ENCODE measurements at regions not wholly inside any gene's neighbourhood (a gene's known extent, or its start where the extent isn't known, plus 50 kb on each side); places are given as distances from the start of the nearest gene placed in this dataset.

DNA sequence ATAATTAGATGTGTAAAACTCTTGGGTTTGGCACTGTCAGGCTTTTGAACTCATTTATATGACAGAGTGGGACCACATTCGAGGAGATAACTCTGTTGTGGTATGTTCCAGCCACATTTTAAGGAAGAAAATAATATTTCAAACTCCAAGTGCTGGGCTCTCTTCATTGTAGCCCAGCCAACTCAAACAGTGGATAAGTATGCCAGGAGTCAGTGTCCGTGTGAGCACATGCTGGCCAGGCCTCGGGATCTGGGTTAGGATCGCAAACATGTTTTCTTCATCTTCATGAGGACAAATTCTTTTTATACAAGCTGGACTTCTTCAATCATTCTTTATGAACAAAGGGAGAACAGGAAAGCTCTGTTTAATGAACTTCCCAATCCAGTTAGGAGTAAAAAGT lies 497.5 kb downstream of the MAFB start:
- no peaks in the 10 kb centered on the region for H3K4me1 ChIP-seq
- no peaks in the 10 kb centered on the region for H3K9me3 ChIP-seq
- peak in 1 of 4 donors; percentile 7 for DNase-seq
- intact Hi-C loops (cut with DNase I): no loop called here
- no peak for ATAC-seq
- H3K36me3 ChIP-seq (replicated peaks in 1 of 2; ENCODE audit: insufficient read depth in 1 of 2, low read depth in 2 of 2): no peaks in the 10 kb centered on the region
- H3K4me3 ChIP-seq: no peak overlapping the region
- WGBS, 2 donors: 63 to 64% methylated on average over 4 of the region's 4 CpGs
- no peak overlapping the region for H3K27ac ChIP-seq
- TF ChIP-seq, protein P1, sequence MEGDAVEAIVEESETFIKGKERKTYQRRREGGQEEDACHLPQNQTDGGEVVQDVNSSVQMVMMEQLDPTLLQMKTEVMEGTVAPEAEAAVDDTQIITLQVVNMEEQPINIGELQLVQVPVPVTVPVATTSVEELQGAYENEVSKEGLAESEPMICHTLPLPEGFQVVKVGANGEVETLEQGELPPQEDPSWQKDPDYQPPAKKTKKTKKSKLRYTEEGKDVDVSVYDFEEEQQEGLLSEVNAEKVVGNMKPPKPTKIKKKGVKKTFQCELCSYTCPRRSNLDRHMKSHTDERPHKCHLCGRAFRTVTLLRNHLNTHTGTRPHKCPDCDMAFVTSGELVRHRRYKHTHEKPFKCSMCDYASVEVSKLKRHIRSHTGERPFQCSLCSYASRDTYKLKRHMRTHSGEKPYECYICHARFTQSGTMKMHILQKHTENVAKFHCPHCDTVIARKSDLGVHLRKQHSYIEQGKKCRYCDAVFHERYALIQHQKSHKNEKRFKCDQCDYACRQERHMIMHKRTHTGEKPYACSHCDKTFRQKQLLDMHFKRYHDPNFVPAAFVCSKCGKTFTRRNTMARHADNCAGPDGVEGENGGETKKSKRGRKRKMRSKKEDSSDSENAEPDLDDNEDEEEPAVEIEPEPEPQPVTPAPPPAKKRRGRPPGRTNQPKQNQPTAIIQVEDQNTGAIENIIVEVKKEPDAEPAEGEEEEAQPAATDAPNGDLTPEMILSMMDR (IDR thresholded peaks at IDR 0.05): no peak
- no peak for TF ChIP-seq POLR2A (IDR thresholded peaks at IDR 0.05)
- H3K27me3 ChIP-seq: no peaks in the 10 kb centered on the region

DNA sequence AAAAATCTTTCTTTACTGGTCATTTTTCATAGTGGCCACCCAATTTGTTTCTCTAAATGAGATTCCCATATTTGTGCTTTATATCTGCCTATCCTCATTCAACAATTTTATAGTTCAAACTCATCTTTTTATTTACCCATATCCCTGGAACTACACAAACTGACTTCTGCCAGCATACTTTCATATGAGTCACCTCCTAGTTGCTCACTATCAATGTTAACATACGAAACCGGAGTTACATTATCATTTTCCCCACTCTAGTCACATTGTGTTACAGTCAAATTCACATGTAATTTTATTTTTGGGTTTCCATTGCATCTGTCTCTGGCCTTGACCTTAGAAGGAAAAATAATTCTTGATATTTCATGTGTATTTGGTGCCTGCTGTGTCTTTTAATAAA lies 499.4 kb downstream of the MAFB start:
- Histone ChIP-seq H3K27me3 (no peaks in the 10 kb centered on the region), H3K4me3 (no peak overlapping the region), H3K4me1 (no peaks in the 10 kb centered on the region), H3K27ac (no peak overlapping the region), H3K9me3 (no peaks in the 10 kb centered on the region), H3K36me3 (replicated peaks in 1 of 2; ENCODE audit: insufficient read depth in 1 of 2, low read depth in 2 of 2) (no peaks in the 10 kb centered on the region)
- TF ChIP-seq POLR2A (IDR thresholded peaks at IDR 0.05): no peak
- TF ChIP-seq, protein P1 (IDR thresholded peaks at IDR 0.05): no peak
- no peak for ATAC-seq
- intact Hi-C loops (cut with DNase I): no loop called here
- 57 to 73% methylated on average over 2 of the region's 2 CpGs for WGBS, 2 donors
- no peak for DNase-seq

DNA sequence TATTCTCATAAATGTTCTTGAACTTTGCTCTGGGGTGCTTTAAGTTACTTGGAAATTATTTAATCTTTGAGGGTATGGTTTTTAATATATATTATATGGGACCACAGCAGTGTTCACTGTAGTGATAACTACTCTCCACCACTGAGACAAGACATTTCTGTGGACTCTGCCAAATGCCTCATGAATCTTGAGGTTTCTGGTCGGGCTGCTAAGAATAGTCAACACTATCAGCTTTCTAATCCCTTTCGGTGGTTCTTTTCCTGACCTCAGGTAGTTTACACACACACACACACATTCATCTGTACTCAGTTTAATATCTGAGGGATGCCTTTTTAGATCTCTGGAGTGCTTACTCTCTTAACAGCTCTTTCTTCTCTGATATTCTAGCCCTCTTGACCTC lies 500.7 kb downstream of the MAFB start:
- no peak overlapping the region for H3K4me3 ChIP-seq
- intact Hi-C loops (cut with DNase I): no loop called here
- DNase-seq (no peak), ATAC-seq (no peak)
- TF ChIP-seq, protein P1 (IDR thresholded peaks at IDR 0.05): no peak
- no peak for TF ChIP-seq POLR2A (IDR thresholded peaks at IDR 0.05)
- H3K36me3 ChIP-seq (replicated peaks in 1 of 2; ENCODE audit: insufficient read depth in 1 of 2, low read depth in 2 of 2): no peaks in the 10 kb centered on the region
- H3K27ac ChIP-seq: no peak overlapping the region
- H3K9me3 ChIP-seq: no peaks in the 10 kb centered on the region
- WGBS, 2 donors: 49 to 55% methylated on average over 2 of the region's 2 CpGs
- no peaks in the 10 kb centered on the region for H3K4me1 ChIP-seq
- H3K27me3 ChIP-seq: no peaks in the 10 kb centered on the region

DNA sequence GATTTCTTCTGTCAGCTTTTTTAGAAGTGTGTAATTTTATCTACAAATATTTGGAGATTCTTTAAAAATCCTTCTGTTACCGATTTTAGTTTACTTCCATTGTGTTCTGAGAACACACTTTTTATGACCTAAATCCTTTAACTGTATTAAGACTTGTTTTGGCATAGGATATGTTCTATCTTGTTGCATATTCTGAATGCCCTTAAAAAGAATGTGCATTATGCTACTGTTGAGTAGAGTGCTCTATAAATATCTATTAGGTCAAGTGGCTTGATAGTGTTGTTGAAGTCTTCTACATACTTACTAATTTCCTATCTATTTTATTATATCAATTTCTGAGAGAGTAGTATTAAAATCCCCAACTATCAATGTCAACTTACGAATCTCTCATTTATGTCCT lies 502.2 kb downstream of the MAFB start:
- no peak overlapping the region for H3K4me3 ChIP-seq
- H3K27ac ChIP-seq: no peak overlapping the region
- WGBS, 2 donors: 61 to 70% methylated on average over 2 of the region's 2 CpGs
- no peaks in the 10 kb centered on the region for H3K4me1 ChIP-seq
- ATAC-seq (no peak), DNase-seq (no peak)
- TF ChIP-seq, protein P1 (IDR thresholded peaks at IDR 0.05): no peak
- TF ChIP-seq POLR2A (IDR thresholded peaks at IDR 0.05): no peak
- H3K9me3 ChIP-seq: no peaks in the 10 kb centered on the region
- no peaks in the 10 kb centered on the region for H3K27me3 ChIP-seq
- H3K36me3 ChIP-seq (replicated peaks in 1 of 2; ENCODE audit: insufficient read depth in 1 of 2, low read depth in 2 of 2): no peaks in the 10 kb centered on the region
- intact Hi-C loops (cut with DNase I): no loop called here

DNA sequence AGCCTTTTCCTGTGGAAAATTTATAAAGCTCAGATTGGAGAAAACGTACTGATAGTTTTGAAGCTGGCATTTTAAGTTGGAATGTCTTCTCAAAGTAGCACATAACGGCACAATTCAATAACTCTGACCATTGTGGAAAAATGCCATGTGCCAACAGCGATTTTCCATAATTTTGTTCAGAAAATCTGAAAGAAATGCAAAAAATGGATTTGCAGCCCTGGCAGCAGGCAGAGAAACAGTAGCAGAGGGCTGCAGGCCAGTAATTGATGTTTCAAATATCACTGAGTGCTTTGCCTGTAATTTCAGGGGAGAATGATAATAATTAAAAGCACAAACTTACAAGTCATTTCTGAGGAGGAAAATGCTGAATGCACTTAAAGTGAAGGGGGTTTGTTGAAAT lies 507.4 kb downstream of the MAFB start:
- WGBS, 2 donors: 63 to 76% methylated on average over 3 of the region's 3 CpGs
- no peaks in the 10 kb centered on the region for H3K4me1 ChIP-seq
- ATAC-seq (no peak), DNase-seq (no peak)
- H3K4me3 ChIP-seq: no peak overlapping the region
- no peaks in the 10 kb centered on the region for H3K36me3 ChIP-seq (replicated peaks in 1 of 2; ENCODE audit: insufficient read depth in 1 of 2, low read depth in 2 of 2)
- H3K27ac ChIP-seq: no peak overlapping the region
- intact Hi-C loops (cut with DNase I): no loop called here
- H3K27me3 ChIP-seq: no peaks in the 10 kb centered on the region
- TF ChIP-seq POLR2A (IDR thresholded peaks at IDR 0.05): no peak
- TF ChIP-seq, protein P1 (IDR thresholded peaks at IDR 0.05): no peak
- H3K9me3 ChIP-seq: no peaks in the 10 kb centered on the region

Measured in body of pancreas (tissue), 4 donors.